CD4-positive, alpha-beta T cell treated with Interleukin-21 for 1 hour (primary cell): ENCODE measurements at regions not wholly inside any gene's neighbourhood (a gene's known extent, or its start where the extent isn't known, plus 50 kb on each side); places are given as distances from the start of the nearest gene placed in this dataset.
"Not testable (repeated sequence)": the region's sequence is repeated elsewhere in the genome, so short reads cannot be mapped to it uniquely, and the experiment has no call there.

ENCODE experiments used
- DNase-seq: peaks from one replicate; pipeline ENCODE4 v3.0.0-alpha.2; 2020

- DNase-seq, result no peak
Observed at GRCh38 chr5:171542525-171543140, 123.2 kb downstream of the FGF18 start.

- no peak for DNase-seq
Observed at GRCh38 chr5:171543148-171543815, 123.8 kb downstream of the FGF18 start.

- DNase-seq, result no peak
Observed at GRCh38 chr5:171544913-171545765, 125.7 kb downstream of the FGF18 start.

GRCh38 chr5:171549274-171549673 lies 129.8 kb downstream of the FGF18 start:
- no peak for DNase-seq

- not testable (repeated sequence) for DNase-seq
Observed at GRCh38 chr5:171553817-171554216, 134.4 kb downstream of the FGF18 start.

GRCh38 chr5:171555160-171555559 lies 135.7 kb downstream of the FGF18 start:
- DNase-seq, result no peak

- no peak for DNase-seq
Observed at GRCh38 chr5:171562822-171563221, 143.4 kb downstream of the FGF18 start.

- no peak for DNase-seq
Observed at GRCh38 chr5:171568389-171568788, 148.9 kb downstream of the FGF18 start.

- DNase-seq, result no peak
Observed at GRCh38 chr5:171569065-171569712, 149.7 kb downstream of the FGF18 start.

- DNase-seq, result no peak
Observed at GRCh38 chr5:171570244-171570825, 150.9 kb downstream of the FGF18 start.

GRCh38 chr5:171571663-171572062 lies 152.2 kb downstream of the FGF18 start:
- DNase-seq, result no peak

GRCh38 chr5:171573021-171573420 lies 153.6 kb downstream of the FGF18 start:
- no peak for DNase-seq

- DNase-seq, result no peak
Observed at GRCh38 chr5:171573451-171574225, 154.2 kb downstream of the FGF18 start.

- DNase-seq, result no peak
Observed at GRCh38 chr5:171574376-171574775, 154.9 kb downstream of the FGF18 start.

GRCh38 chr5:171575386-171575785 lies 155.9 kb downstream of the FGF18 start:
- DNase-seq, result no peak

GRCh38 chr5:171575808-171576207 lies 156.4 kb downstream of the FGF18 start:
- DNase-seq, result no peak

- DNase-seq, result no peak
Observed at GRCh38 chr5:171577042-171577758, 157.8 kb downstream of the FGF18 start.

GRCh38 chr5:171578049-171578828 lies 158.8 kb downstream of the FGF18 start:
- no peak for DNase-seq

GRCh38 chr5:171578829-171579491 lies 159.5 kb downstream of the FGF18 start:
- no peak for DNase-seq

GRCh38 chr5:171579976-171580411 lies 160.5 kb downstream of the FGF18 start:
- no peak for DNase-seq
